CD14-positive monocyte (primary cell): ENCODE measurements at regions not wholly inside any gene's neighbourhood (a gene's known extent, or its start where the extent isn't known, plus 50 kb on each side); places are given as distances from the start of the nearest gene placed in this dataset.

Experiments
- DNase-seq, 3 donors: peaks; one replicate each; pipeline ENCODE4 v3.0.0-alpha.2; 2011 to 2022
- H2AFZ ChIP-seq: 2 replicates; pipeline ENCODE4 v1.6.0; 2012; ENCODE audit warnings: mild to moderate bottlenecking, low read depth, low read length, inconsistent platforms; ENCODE audit not compliant: insufficient read depth, poor library complexity, severe bottlenecking
- H3K27ac ChIP-seq, 2 donors: 1 replicate in 1 of 2; 2 replicates in 1 of 2; pipeline ENCODE4 v1.5.1; 2012 to 2013; ENCODE audit warnings: low read length in 2 of 2, control low read depth in 1 of 2, inconsistent platforms in 1 of 2, low read depth in 1 of 2, mild to moderate bottlenecking in 1 of 2
- H3K27me3 ChIP-seq, 2 donors: one replicate each; pipeline versions ENCODE4 v1.6.0 to v1.6.1; 2011 to 2013; ENCODE audit warnings: low read length in 2 of 2; ENCODE audit not compliant: control insufficient read depth in 2 of 2, insufficient read depth in 2 of 2
- H3K36me3 ChIP-seq, 2 donors: replicated peaks in 1 of 2; 1 replicate in 1 of 2; 2 replicates in 1 of 2; pipeline versions ENCODE4 v1.5.1 to v1.6.1; 2012 to 2013; ENCODE audit warnings: low read length in 2 of 2, control low read depth in 1 of 2, inconsistent platforms in 1 of 2, mild to moderate bottlenecking in 1 of 2; ENCODE audit not compliant: insufficient read depth in 2 of 2, control insufficient read depth in 1 of 2
- H3K4me1 ChIP-seq, 2 donors: 1 replicate in 1 of 2; 2 replicates in 1 of 2; pipeline versions ENCODE4 v1.5.1 to v1.6.1; 2012 to 2013; ENCODE audit warnings: low read length in 2 of 2, control low read depth in 1 of 2, inconsistent platforms in 1 of 2, mild to moderate bottlenecking in 1 of 2, moderate library complexity in 1 of 2; ENCODE audit not compliant: insufficient read depth in 2 of 2, control insufficient read depth in 1 of 2
- H3K4me2 ChIP-seq: replicated peaks from 2 replicates; pipeline ENCODE3; 2012; ENCODE audit warnings: low read length, moderate library complexity, mild to moderate bottlenecking; ENCODE audit not compliant: poor library complexity, severe bottlenecking; ENCODE audit errors: extremely low read depth
- H3K4me3 ChIP-seq, 3 experiments: fragments of 200-600 bp in 1 of 3; sonication (generic) in 1 of 3; replicated peaks in 1 of 3; 1 replicate in 2 of 3; 2 replicates in 1 of 3; pipeline ENCODE4 v1.5.1; 2011 to 2013; ENCODE audit warnings: low read length in 3 of 3, mild to moderate bottlenecking in 3 of 3, control low read depth in 2 of 3, low read depth in 2 of 3, inconsistent platforms in 1 of 3, moderate library complexity in 1 of 3
- H3K79me2 ChIP-seq: 2 replicates; pipeline ENCODE4 v1.6.0; 2012; ENCODE audit warnings: mild to moderate bottlenecking, control low read depth, inconsistent platforms, low read length, moderate library complexity; ENCODE audit not compliant: insufficient read depth
- H3K9ac ChIP-seq: 2 replicates; pipeline ENCODE4 v1.6.0; 2017; ENCODE audit warnings: low read length, mild to moderate bottlenecking; ENCODE audit not compliant: insufficient read depth, poor library complexity, severe bottlenecking
- H3K9me3 ChIP-seq, 2 donors: replicated peaks in 1 of 2; 1 replicate in 1 of 2; 2 replicates in 1 of 2; pipeline versions ENCODE4 v1.5.1 to v1.6.1; 2012 to 2013; ENCODE audit warnings: low read length in 2 of 2, control low read depth in 1 of 2; ENCODE audit not compliant: control insufficient read depth in 1 of 2, insufficient read depth in 1 of 2
- H4K20me1 ChIP-seq: 2 replicates; pipeline ENCODE4 v1.6.0; 2012; ENCODE audit warnings: mild to moderate bottlenecking, low read length, control low read depth, moderate library complexity; ENCODE audit not compliant: insufficient read depth
- H3K27ac Mint-ChIP-seq, 7 donors: one replicate each; pipeline ENCODE4 v1.8.0; 2020; ENCODE audit warnings: mild to moderate bottlenecking in 7 of 7, mixed read lengths in 7 of 7, moderate library complexity in 6 of 7, inconsistent platforms in 2 of 7
- H3K27me3 Mint-ChIP-seq, 3 donors: one replicate each; pipeline ENCODE4 v1.8.0; 2021 to 2022; ENCODE audit warnings: low read depth in 3 of 3, mild to moderate bottlenecking in 3 of 3, mixed read lengths in 3 of 3, moderate library complexity in 3 of 3, inconsistent platforms in 1 of 3
- H3K36me3 Mint-ChIP-seq, 2 donors: one replicate each; pipeline ENCODE4 v1.8.0; 2020; ENCODE audit warnings: mixed read lengths in 2 of 2, inconsistent platforms in 1 of 2, mild to moderate bottlenecking in 1 of 2
- H3K4me1 Mint-ChIP-seq: one replicate; pipeline ENCODE4 v1.8.0; 2020; ENCODE audit warnings: mild to moderate bottlenecking, mixed read lengths
- H3K4me3 Mint-ChIP-seq, 2 donors: one replicate each; pipeline ENCODE4 v1.8.0; 2020; ENCODE audit warnings: mild to moderate bottlenecking in 2 of 2, mixed read lengths in 2 of 2, moderate library complexity in 1 of 2
- H3K9me3 Mint-ChIP-seq, 7 donors: one replicate each; pipeline ENCODE4 v1.8.0; 2020 to 2022; ENCODE audit warnings: mixed read lengths in 7 of 7, mild to moderate bottlenecking in 6 of 7, moderate library complexity in 6 of 7, inconsistent platforms in 2 of 7
- CTCF ChIP-seq: fragments of 200-600 bp; IDR thresholded peaks from one replicate; pipeline ENCODE4 v1.8.0; 2022; ENCODE audit warnings: antibody characterized with exemption, mild to moderate bottlenecking
- WGBS: methylation state at CpG from one replicate; pipeline ENCODE4 v1.1.5; 2013; ENCODE audit warnings: missing lambda C conversion rate; ENCODE audit not compliant: insufficient coverage; 5-methylcytosine and 5-hydroxymethylcytosine counted together
- intact Hi-C, 2 donors: fragments of 100-400 bp; cut with micrococcal nuclease; formaldehyde crosslinking; loops; one replicate each; pipeline versions ENCODE4 v1.15.0 to v1.15.1; 2023

GRCh38 chr9:14004110-14004509, 309.8 kb downstream of the NFIB start:
- no CpG with 5 or more reads among the region's 1 CpG for WGBS
- Histone ChIP-seq H3K9ac (no peak overlapping the region), H3K27me3 (no peaks in the 10 kb centered on the region), H3K4me2 (no peak overlapping the region), H3K79me2 (no peaks in the 10 kb centered on the region), H3K36me3 (no peaks in the 10 kb centered on the region), H3K27ac (no peak overlapping the region), H2AFZ (no peak overlapping the region), H3K4me1 (no peaks in the 10 kb centered on the region), H4K20me1 (no peaks in the 10 kb centered on the region), H3K9me3 (peaks cover 5 to 9% of the 10 kb centered on the region in 2 donors), H3K4me3 (no peak overlapping the region)
- Mint-ChIP-seq H3K36me3 (no peaks in the 10 kb centered on the region), H3K27me3 (peaks cover 0 to 2% (median 0%) of the 10 kb centered on the region in 3 donors), H3K27ac (no peak overlapping the region), H3K4me3 (no peak overlapping the region), H3K4me1 (no peaks in the 10 kb centered on the region), H3K9me3 (peaks cover 1 to 12% (median 5%) of the 10 kb centered on the region in 7 donors)
- intact Hi-C loops: no loop called here
- no peak for TF ChIP-seq CTCF
- no peak for DNase-seq

GRCh38 chr9:13994240-13994639, 319.7 kb downstream of the NFIB start:
- no peaks in the 10 kb centered on the region for H3K4me1 Mint-ChIP-seq
- H3K27ac ChIP-seq: no peak overlapping the region
- H3K9me3 Mint-ChIP-seq: peaks cover 4 to 16% (median 12%) of the 10 kb centered on the region in 7 donors
- H3K4me1 ChIP-seq: no peaks in the 10 kb centered on the region
- no peaks in the 10 kb centered on the region for H3K36me3 Mint-ChIP-seq
- H3K27me3 Mint-ChIP-seq: peaks cover 0 to 6% (median 2%) of the 10 kb centered on the region in 3 donors
- H3K79me2 ChIP-seq: no peaks in the 10 kb centered on the region
- no peak for TF ChIP-seq CTCF
- no peak overlapping the region for H3K27ac Mint-ChIP-seq
- DNase-seq: no peak
- WGBS: no CpG with 5 or more reads among the region's 3 CpGs
- no peak overlapping the region for H3K4me3 Mint-ChIP-seq
- H2AFZ ChIP-seq: no peak overlapping the region
- H3K4me3 ChIP-seq: no peak overlapping the region
- no peaks in the 10 kb centered on the region for H3K36me3 ChIP-seq
- intact Hi-C loops: no loop called here
- no peaks in the 10 kb centered on the region for H4K20me1 ChIP-seq
- H3K4me2 ChIP-seq: no peak overlapping the region
- H3K9me3 ChIP-seq: peaks cover 0 to 4% of the 10 kb centered on the region in 2 donors
- no peak overlapping the region for H3K9ac ChIP-seq
- no peaks in the 10 kb centered on the region for H3K27me3 ChIP-seq
